ENCODE measurements at regions not wholly inside any gene's neighbourhood (a gene's known extent, or its start where the extent isn't known, plus 50 kb on each side); places are given as distances from the start of the nearest gene placed in this dataset.
A peak's percentile ranks its signal among the peaks of the same experiment; 100 is the strongest.

DNA sequence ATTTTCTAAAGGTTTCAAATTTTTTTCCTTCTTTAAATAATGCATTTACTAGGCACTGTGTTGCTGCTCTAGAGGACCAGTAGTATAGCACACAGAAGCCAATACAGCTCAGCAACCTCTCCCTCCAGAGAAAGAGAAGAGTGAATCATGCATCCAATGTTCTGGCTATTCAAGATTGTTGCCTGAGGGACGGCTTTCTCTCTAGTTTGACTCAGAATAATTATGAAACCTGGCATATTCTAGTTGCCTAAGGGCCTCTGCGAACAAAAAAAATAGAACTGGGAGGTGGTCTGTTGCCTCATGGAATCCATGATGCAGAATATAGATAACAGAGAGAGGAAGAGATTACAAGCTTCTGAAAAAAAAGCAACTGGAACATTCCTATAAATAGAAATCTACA lies 1233.3 kb upstream of the PABPC4L start:
- Histone ChIP-seq H3K9me3 (ENCODE audit: insufficient read depth, low read depth, low read length) (no peaks in the 10 kb centered on the region), H2AFZ (ENCODE audit: low read depth, low read length) (no peak overlapping the region), H3K9ac (ENCODE audit: low read length) (no peak overlapping the region), H3K4me1 (ENCODE audit: insufficient read depth, low read length) (no peaks in the 10 kb centered on the region), H3K4me3 (ENCODE audit: insufficient read depth, low read depth, low read length) (no peak overlapping the region), H4K20me1 (ENCODE audit: insufficient read depth, low read length) (no peaks in the 10 kb centered on the region), H3K27ac (ENCODE audit: low read depth, low read length) (no peak overlapping the region), H3K27me3 (ENCODE audit: insufficient read depth, low read length) (no peaks in the 10 kb centered on the region), H3K79me2 (ENCODE audit: insufficient read depth, low read length) (no peaks in the 10 kb centered on the region), H3K4me2 (ENCODE audit: low read length) (no peak overlapping the region), H3K36me3 (ENCODE audit: insufficient read depth, low read length) (no peaks in the 10 kb centered on the region)
- no peak for DNase-seq (ENCODE audit: low read depth)
- FAIRE-seq: no peak
- H3K27ac Mint-ChIP-seq (ENCODE audit: unreplicated experiment): no peak overlapping the region
- H3K4me1 Mint-ChIP-seq (ENCODE audit: low read depth, unreplicated experiment): no peaks in the 10 kb centered on the region
- TF ChIP-seq, protein P1, sequence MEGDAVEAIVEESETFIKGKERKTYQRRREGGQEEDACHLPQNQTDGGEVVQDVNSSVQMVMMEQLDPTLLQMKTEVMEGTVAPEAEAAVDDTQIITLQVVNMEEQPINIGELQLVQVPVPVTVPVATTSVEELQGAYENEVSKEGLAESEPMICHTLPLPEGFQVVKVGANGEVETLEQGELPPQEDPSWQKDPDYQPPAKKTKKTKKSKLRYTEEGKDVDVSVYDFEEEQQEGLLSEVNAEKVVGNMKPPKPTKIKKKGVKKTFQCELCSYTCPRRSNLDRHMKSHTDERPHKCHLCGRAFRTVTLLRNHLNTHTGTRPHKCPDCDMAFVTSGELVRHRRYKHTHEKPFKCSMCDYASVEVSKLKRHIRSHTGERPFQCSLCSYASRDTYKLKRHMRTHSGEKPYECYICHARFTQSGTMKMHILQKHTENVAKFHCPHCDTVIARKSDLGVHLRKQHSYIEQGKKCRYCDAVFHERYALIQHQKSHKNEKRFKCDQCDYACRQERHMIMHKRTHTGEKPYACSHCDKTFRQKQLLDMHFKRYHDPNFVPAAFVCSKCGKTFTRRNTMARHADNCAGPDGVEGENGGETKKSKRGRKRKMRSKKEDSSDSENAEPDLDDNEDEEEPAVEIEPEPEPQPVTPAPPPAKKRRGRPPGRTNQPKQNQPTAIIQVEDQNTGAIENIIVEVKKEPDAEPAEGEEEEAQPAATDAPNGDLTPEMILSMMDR (IDR thresholded peaks at IDR 0.05; ENCODE audit: insufficient read depth, low read depth, low read length): no peak
- TF ChIP-seq EZH2 (IDR thresholded peaks at IDR 0.05; ENCODE audit: insufficient read depth, low read length): no peak
- H3K36me3 Mint-ChIP-seq (ENCODE audit: low read depth, unreplicated experiment): no peaks in the 10 kb centered on the region
- no peak overlapping the region for H3K4me3 Mint-ChIP-seq (ENCODE audit: unreplicated experiment)
- H3K9me3 Mint-ChIP-seq (ENCODE audit: unreplicated experiment): peaks cover 2% of the 10 kb centered on the region
- no peaks in the 10 kb centered on the region for H3K27me3 Mint-ChIP-seq (ENCODE audit: low read depth, unreplicated experiment)

DNA sequence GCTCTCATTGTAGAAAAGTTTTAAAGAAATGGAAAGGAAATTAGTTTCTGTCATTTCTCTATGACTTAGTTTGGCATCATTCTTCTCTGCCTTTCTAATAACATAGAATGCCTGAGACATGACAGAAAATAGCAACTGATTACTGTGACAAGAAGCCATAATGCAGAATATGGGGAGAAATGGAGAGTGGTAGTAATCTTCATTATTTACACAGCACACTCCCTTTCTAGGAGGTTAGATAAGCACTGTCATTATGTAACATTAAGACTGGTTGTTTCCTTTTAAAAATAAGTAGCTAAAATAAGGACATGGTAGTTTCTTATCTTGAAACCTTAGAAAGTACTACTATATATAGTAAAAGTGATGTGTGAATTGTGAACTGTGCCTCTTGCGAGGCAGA lies 1227.9 kb upstream of the PABPC4L start:
- Mint-ChIP-seq H3K4me3 (ENCODE audit: unreplicated experiment) (no peak overlapping the region), H3K9me3 (ENCODE audit: unreplicated experiment) (no peaks in the 10 kb centered on the region), H3K27me3 (ENCODE audit: low read depth, unreplicated experiment) (no peaks in the 10 kb centered on the region), H3K36me3 (ENCODE audit: low read depth, unreplicated experiment) (no peaks in the 10 kb centered on the region), H3K4me1 (ENCODE audit: low read depth, unreplicated experiment) (no peaks in the 10 kb centered on the region), H3K27ac (ENCODE audit: unreplicated experiment) (no peak overlapping the region)
- H3K4me1 ChIP-seq (ENCODE audit: insufficient read depth, low read length): no peaks in the 10 kb centered on the region
- no peak overlapping the region for H3K4me3 ChIP-seq (ENCODE audit: insufficient read depth, low read depth, low read length)
- DNase-seq (ENCODE audit: low read depth): no peak
- no peak overlapping the region for H2AFZ ChIP-seq (ENCODE audit: low read depth, low read length)
- FAIRE-seq: no peak
- no peaks in the 10 kb centered on the region for H3K9me3 ChIP-seq (ENCODE audit: insufficient read depth, low read depth, low read length)
- H3K79me2 ChIP-seq (ENCODE audit: insufficient read depth, low read length): no peaks in the 10 kb centered on the region
- no peak overlapping the region for H3K27ac ChIP-seq (ENCODE audit: low read depth, low read length)
- no peaks in the 10 kb centered on the region for H3K27me3 ChIP-seq (ENCODE audit: insufficient read depth, low read length)
- TF ChIP-seq EZH2 (IDR thresholded peaks at IDR 0.05; ENCODE audit: insufficient read depth, low read length): no peak
- TF ChIP-seq, protein P1 (IDR thresholded peaks at IDR 0.05; ENCODE audit: insufficient read depth, low read depth, low read length): no peak
- H3K4me2 ChIP-seq (ENCODE audit: low read length): no peak overlapping the region
- H3K9ac ChIP-seq (ENCODE audit: low read length): no peak overlapping the region
- no peaks in the 10 kb centered on the region for H3K36me3 ChIP-seq (ENCODE audit: insufficient read depth, low read length)
- no peaks in the 10 kb centered on the region for H4K20me1 ChIP-seq (ENCODE audit: insufficient read depth, low read length)

DNA sequence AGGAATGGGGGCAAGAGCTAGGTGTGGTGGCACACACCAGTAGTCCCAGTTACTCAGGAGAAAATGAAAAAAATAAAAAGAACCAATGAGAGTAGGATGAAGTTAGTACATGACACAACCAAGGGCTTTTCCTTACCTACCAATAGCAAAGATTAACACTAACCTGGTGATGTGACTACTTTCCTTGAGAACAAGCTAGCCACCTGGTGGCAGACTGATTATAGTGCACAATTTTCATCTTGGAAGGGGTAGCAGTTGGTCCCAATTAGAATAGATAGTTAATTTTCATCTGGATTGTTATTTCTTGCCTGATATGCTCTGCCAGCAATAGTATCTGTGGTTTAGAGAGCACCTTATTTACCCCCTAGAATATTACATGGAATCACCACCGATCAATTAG lies 1216.8 kb upstream of the PABPC4L start:
- Histone ChIP-seq H3K9ac (ENCODE audit: low read length) (no peak overlapping the region), H2AFZ (ENCODE audit: low read depth, low read length) (no peak overlapping the region), H3K4me1 (ENCODE audit: insufficient read depth, low read length) (no peaks in the 10 kb centered on the region), H3K4me3 (ENCODE audit: insufficient read depth, low read depth, low read length) (no peak overlapping the region), H3K36me3 (ENCODE audit: insufficient read depth, low read length) (no peaks in the 10 kb centered on the region), H3K79me2 (ENCODE audit: insufficient read depth, low read length) (no peaks in the 10 kb centered on the region), H3K9me3 (ENCODE audit: insufficient read depth, low read depth, low read length) (no peaks in the 10 kb centered on the region), H3K27ac (ENCODE audit: low read depth, low read length) (no peak overlapping the region), H3K4me2 (ENCODE audit: low read length) (no peak overlapping the region), H3K27me3 (ENCODE audit: insufficient read depth, low read length) (no peaks in the 10 kb centered on the region), H4K20me1 (ENCODE audit: insufficient read depth, low read length) (no peaks in the 10 kb centered on the region)
- Mint-ChIP-seq H3K27ac (ENCODE audit: unreplicated experiment) (no peak overlapping the region), H3K27me3 (ENCODE audit: low read depth, unreplicated experiment) (no peaks in the 10 kb centered on the region), H3K36me3 (ENCODE audit: low read depth, unreplicated experiment) (no peaks in the 10 kb centered on the region), H3K9me3 (ENCODE audit: unreplicated experiment) (peaks cover 2% of the 10 kb centered on the region), H3K4me3 (ENCODE audit: unreplicated experiment) (no peak overlapping the region), H3K4me1 (ENCODE audit: low read depth, unreplicated experiment) (no peaks in the 10 kb centered on the region)
- DNase-seq (ENCODE audit: low read depth) (peak; percentile 4), FAIRE-seq (no peak)
- TF ChIP-seq, protein P1 (IDR thresholded peaks at IDR 0.05; ENCODE audit: insufficient read depth, low read depth, low read length): peak; percentile 24
- no peak for TF ChIP-seq EZH2 (IDR thresholded peaks at IDR 0.05; ENCODE audit: insufficient read depth, low read length)

Data from astrocyte (in vitro differentiated cells and primary cell).